SK-N-SH (cell line): ENCODE measurements at regions not wholly inside any gene's neighbourhood (a gene's known extent, or its start where the extent isn't known, plus 50 kb on each side); places are given as distances from the start of the nearest gene placed in this dataset.

ENCODE experiments used
- CTCF ChIA-PET: fragments of 300-600, 350-600 bp; formaldehyde crosslinking; extraction: SDS; loops from one replicate; lab custom pipeline; 2021; lab: Yijun Ruan, JAX
- POLR2A ChIA-PET: fragments of 350-600 bp; sonication (Branson Sonifier 250); formaldehyde crosslinking; extraction: SDS; loops from one replicate; lab custom pipeline; 2020; ENCODE audit warnings: antibody characterized with exemption, inconsistent platforms; lab: Yijun Ruan, JAX
- DNase-seq: peaks from one replicate; pipeline ENCODE4 v3.0.0; 2012
- H2AFZ ChIP-seq: fragments of 200-600 bp; sonication (generic); 2 replicates; pipeline ENCODE4 v1.8.1; 2016; ENCODE audit warnings: antibody characterized with exemption, mild to moderate bottlenecking, low read depth
- H3F3A ChIP-seq: fragments of 200-600 bp; sonication (generic); replicated peaks from 2 replicates; pipeline ENCODE3; 2016; ENCODE audit warnings: antibody characterized with exemption, mild to moderate bottlenecking; ENCODE audit not compliant: insufficient read depth
- H3K27ac ChIP-seq, 2 experiments: fragments of 200-500 bp in 1 of 2; fragments of 200-600 bp in 1 of 2; sonication (Bioruptor generic) in 1 of 2; sonication (generic), shearing (Covaris generic) in 1 of 2; 2 replicates each; pipeline versions ENCODE4 v1.5.1 to v1.6.1; 2014 to 2016; ENCODE audit warnings: low read depth in 2 of 2, inconsistent platforms in 1 of 2, low read length in 1 of 2, mild to moderate bottlenecking in 1 of 2, mixed read lengths in 1 of 2
- H3K27me3 ChIP-seq: fragments of 200-600 bp; sonication (generic), shearing (Covaris generic); 2 replicates; pipeline ENCODE4 v1.6.1; 2016; ENCODE audit warnings: mixed run types; ENCODE audit not compliant: insufficient read depth
- H3K36me3 ChIP-seq, 2 experiments: fragments of 200-500 bp in 1 of 2; fragments of 200-600 bp in 1 of 2; sonication (Bioruptor generic) in 1 of 2; sonication (generic) in 1 of 2; replicated peaks in 1 of 2; 2 replicates each; pipeline versions ENCODE3 to v1.5.1; 2014 to 2016; ENCODE audit warnings: low read length in 1 of 2, mild to moderate bottlenecking in 1 of 2; ENCODE audit not compliant: insufficient read depth in 2 of 2, control insufficient read depth in 1 of 2
- H3K4me1 ChIP-seq, 2 experiments: fragments of 200-500 bp in 1 of 2; fragments of 200-600 bp in 1 of 2; sonication (Bioruptor generic) in 1 of 2; sonication (generic), shearing (Covaris generic) in 1 of 2; 2 replicates each; pipeline versions ENCODE4 v1.5.1 to v1.6.1; 2014 to 2016; ENCODE audit warnings: low read depth in 1 of 2, low read length in 1 of 2, mixed run types in 1 of 2; ENCODE audit not compliant: insufficient read depth in 2 of 2, control insufficient read depth in 1 of 2
- H3K4me2 ChIP-seq: fragments of 200-600 bp; sonication (generic), shearing (Covaris generic); 2 replicates; pipeline ENCODE4 v1.6.1; 2017; ENCODE audit warnings: mixed run types
- H3K4me3 ChIP-seq, 2 experiments: fragments of 200-500 bp in 1 of 2; fragments of 200-600 bp in 1 of 2; sonication (Bioruptor generic) in 1 of 2; sonication (generic), shearing (Covaris generic) in 1 of 2; 2 replicates each; pipeline versions ENCODE4 v1.5.1 to v1.8.1; 2014 to 2016; ENCODE audit warnings: low read depth in 2 of 2, inconsistent platforms in 1 of 2, low read length in 1 of 2, mild to moderate bottlenecking in 1 of 2, mixed read lengths in 1 of 2, moderate library complexity in 1 of 2
- H3K79me2 ChIP-seq: fragments of 200-600 bp; sonication (generic); 2 replicates; pipeline ENCODE4 v1.8.1; 2017; ENCODE audit warnings: mild to moderate bottlenecking; ENCODE audit not compliant: insufficient read depth
- H3K9ac ChIP-seq: fragments of 200-600 bp; sonication (generic); 2 replicates; pipeline ENCODE4 v1.6.1; 2017; ENCODE audit warnings: mixed run types
- H3K9me2 ChIP-seq: fragments of 200-600 bp; sonication (generic); 2 replicates; pipeline ENCODE4 v1.6.1; 2017; ENCODE audit warnings: mixed run types
- H3K9me3 ChIP-seq: fragments of 200-600 bp; sonication (generic); 2 replicates; pipeline ENCODE4 v1.6.1; 2017; ENCODE audit warnings: mixed run types, mild to moderate bottlenecking, moderate library complexity
- H4K20me1 ChIP-seq: fragments of 200-600 bp; sonication (generic); 2 replicates; pipeline ENCODE4 v1.6.1; 2017; ENCODE audit warnings: mild to moderate bottlenecking, mixed run types; ENCODE audit not compliant: insufficient read depth
- EP300 ChIP-seq, 2 experiments: IDR thresholded peaks; 2 replicates each; pipeline versions ENCODE4 v1.4.0 to v1.6.1; 2012; ENCODE audit warnings: borderline replicate concordance in 1 of 2, low read depth in 1 of 2, low read length in 1 of 2
- EZH2phosphoT487 ChIP-seq: fragments of 200-600 bp; sonication (generic); IDR thresholded peaks from 2 replicates; pipeline ENCODE4 v1.6.1; 2017; ENCODE audit warnings: low read depth, mixed run types, mild to moderate bottlenecking, antibody characterized with exemption, moderate library complexity, borderline replicate concordance
- GATA2 ChIP-seq: sonication (generic); formaldehyde crosslinking; IDR thresholded peaks from 2 replicates; pipeline ENCODE4 v1.5.0; 2020; ENCODE audit warnings: mild to moderate bottlenecking, missing genetic modification reagents
- JUND ChIP-seq: IDR thresholded peaks from 2 replicates; pipeline ENCODE4 v1.4.0; 2012
- NFIC ChIP-seq: IDR thresholded peaks from 2 replicates; pipeline ENCODE4 v1.4.0; 2012; ENCODE audit warnings: borderline replicate concordance
- RAD21 ChIP-seq: IDR thresholded peaks from 2 replicates; pipeline ENCODE4 v1.6.1; 2012; ENCODE audit warnings: mild to moderate bottlenecking, low read length
- RFX5 ChIP-seq: IDR thresholded peaks from 2 replicates; pipeline ENCODE4 v1.6.1; 2012; ENCODE audit warnings: mild to moderate bottlenecking, improper control_type of control experiment, low read length
- SIN3A ChIP-seq: IDR thresholded peaks from 2 replicates; pipeline ENCODE4 v1.6.1; 2012; ENCODE audit warnings: low read depth, mild to moderate bottlenecking, low read length, moderate library complexity, borderline replicate concordance
- TAF1 ChIP-seq: IDR thresholded peaks from 2 replicates; pipeline ENCODE4 v1.6.1; 2012; ENCODE audit warnings: low read depth, mild to moderate bottlenecking, low read length, moderate library complexity, borderline replicate concordance
- WGBS: methylation state at CpG from one replicate; pipeline ENCODE4 v1.1.6; 2017; ENCODE audit warnings: low lambda C conversion rate; 5-methylcytosine and 5-hydroxymethylcytosine counted together
- TF ChIP-seq, protein P1 (sequence below): fragments of 150-350 bp; IDR thresholded peaks from 2 replicates; pipeline ENCODE4 v1.6.1; 2016; ENCODE audit warnings: mild to moderate bottlenecking, low read depth, low read length
- TF ChIP-seq, protein P2 (sequence below): IDR thresholded peaks from 2 replicates; pipeline ENCODE4; 2012
- TF ChIP-seq, protein P3 (sequence below): IDR thresholded peaks from 2 replicates; pipeline ENCODE4 v1.4.0; 2012; ENCODE audit warnings: low read depth, borderline replicate concordance
- TF ChIP-seq, protein P4 (sequence below): fragments of 200-600 bp; sonication (generic); IDR thresholded peaks from 2 replicates; pipeline ENCODE4 v1.6.1; 2017; ENCODE audit warnings: antibody characterized with exemption, mild to moderate bottlenecking, moderate library complexity

DNA sequence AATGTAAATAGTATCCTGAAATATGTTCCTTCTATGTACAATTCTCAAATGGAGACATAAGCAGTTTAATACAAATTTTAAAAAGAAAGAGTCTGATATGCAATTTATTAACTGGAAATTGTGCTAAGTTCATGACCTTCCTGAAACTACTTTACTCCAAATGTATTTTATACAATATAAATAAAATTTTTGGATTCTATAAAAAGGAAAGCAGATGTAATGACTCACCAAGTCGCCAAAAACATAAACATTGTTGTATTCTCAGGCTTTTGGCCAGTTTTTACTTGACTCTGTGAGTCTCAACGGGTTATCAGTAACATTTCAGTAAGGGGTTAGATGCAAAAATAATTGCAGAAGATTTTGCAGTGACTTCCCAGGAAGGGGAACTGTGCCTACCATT lies 948.2 kb downstream of the EPHA3 start (continued):
- TF ChIP-seq, protein P1, sequence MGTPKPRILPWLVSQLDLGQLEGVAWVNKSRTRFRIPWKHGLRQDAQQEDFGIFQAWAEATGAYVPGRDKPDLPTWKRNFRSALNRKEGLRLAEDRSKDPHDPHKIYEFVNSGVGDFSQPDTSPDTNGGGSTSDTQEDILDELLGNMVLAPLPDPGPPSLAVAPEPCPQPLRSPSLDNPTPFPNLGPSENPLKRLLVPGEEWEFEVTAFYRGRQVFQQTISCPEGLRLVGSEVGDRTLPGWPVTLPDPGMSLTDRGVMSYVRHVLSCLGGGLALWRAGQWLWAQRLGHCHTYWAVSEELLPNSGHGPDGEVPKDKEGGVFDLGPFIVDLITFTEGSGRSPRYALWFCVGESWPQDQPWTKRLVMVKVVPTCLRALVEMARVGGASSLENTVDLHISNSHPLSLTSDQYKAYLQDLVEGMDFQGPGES: no peak
- TF ChIP-seq EZH2phosphoT487: no peak
- TF ChIP-seq, protein P2, sequence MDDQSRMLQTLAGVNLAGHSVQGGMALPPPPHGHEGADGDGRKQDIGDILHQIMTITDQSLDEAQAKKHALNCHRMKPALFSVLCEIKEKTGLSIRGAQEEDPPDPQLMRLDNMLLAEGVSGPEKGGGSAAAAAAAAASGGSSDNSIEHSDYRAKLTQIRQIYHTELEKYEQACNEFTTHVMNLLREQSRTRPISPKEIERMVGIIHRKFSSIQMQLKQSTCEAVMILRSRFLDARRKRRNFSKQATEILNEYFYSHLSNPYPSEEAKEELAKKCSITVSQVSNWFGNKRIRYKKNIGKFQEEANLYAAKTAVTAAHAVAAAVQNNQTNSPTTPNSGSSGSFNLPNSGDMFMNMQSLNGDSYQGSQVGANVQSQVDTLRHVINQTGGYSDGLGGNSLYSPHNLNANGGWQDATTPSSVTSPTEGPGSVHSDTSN: no peak
- TF ChIP-seq, all 33 proteins: peak for 0

DNA sequence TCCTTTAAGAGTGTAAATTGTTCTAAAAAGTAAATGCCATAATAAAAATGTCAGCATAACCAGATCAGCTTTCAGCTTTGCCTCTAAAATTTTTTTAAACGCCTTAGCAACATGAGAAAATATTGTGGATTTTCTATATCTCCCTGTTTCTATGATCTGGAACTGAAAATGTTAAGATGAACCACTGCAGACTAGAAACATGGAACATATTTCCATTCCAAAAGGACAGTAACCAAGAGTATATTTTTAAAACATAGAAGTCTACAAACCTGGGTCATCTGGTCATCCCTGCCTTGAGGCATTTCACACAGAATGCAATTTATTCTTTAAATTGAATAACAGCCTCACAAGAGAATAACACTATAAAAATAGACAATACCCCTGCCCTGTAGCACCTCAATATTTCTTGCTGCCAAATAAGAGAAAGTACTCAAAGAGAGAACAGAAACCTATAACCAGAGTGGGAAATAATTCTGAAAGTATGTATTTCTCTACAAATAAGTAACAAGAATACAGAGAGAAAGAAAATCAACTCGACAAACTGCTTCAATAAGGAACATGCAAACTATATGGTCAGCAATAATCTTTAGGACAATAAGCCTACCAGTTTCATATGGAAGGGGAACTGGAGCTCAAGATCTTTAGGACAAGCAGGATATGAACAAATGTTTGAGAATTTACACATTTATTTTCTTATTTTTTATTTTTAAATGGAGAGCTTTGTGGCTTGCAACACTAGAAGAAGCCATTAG lies 949.0 kb downstream of the EPHA3 start:
- no peaks in the 10 kb centered on the region for H3K79me2 ChIP-seq
- no peak overlapping the region for H3K9ac ChIP-seq
- no peak overlapping the region for H3K4me3 ChIP-seq
- H3K4me2 ChIP-seq: no peak overlapping the region
- DNase-seq: no peak
- H3K9me2 ChIP-seq: no peaks in the 10 kb centered on the region
- TF ChIP-seq RFX5 (no peak), RAD21 (no peak), EZH2phosphoT487 (no peak), GATA2 (CRISPR knock-in tag) (no peak), EP300 (IDR thresholded peaks at IDR 0.05; ENCODE audit: borderline replicate concordance in 1 of 2, low read depth in 1 of 2, low read length in 1 of 2) (no peak), SIN3A (no peak), TAF1 (no peak), NFIC (no peak), JUND (no peak)
- TF ChIP-seq, protein P3, sequence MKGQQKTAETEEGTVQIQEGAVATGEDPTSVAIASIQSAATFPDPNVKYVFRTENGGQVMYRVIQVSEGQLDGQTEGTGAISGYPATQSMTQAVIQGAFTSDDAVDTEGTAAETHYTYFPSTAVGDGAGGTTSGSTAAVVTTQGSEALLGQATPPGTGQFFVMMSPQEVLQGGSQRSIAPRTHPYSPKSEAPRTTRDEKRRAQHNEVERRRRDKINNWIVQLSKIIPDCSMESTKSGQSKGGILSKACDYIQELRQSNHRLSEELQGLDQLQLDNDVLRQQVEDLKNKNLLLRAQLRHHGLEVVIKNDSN: no peak
- TF ChIP-seq, protein P4, sequence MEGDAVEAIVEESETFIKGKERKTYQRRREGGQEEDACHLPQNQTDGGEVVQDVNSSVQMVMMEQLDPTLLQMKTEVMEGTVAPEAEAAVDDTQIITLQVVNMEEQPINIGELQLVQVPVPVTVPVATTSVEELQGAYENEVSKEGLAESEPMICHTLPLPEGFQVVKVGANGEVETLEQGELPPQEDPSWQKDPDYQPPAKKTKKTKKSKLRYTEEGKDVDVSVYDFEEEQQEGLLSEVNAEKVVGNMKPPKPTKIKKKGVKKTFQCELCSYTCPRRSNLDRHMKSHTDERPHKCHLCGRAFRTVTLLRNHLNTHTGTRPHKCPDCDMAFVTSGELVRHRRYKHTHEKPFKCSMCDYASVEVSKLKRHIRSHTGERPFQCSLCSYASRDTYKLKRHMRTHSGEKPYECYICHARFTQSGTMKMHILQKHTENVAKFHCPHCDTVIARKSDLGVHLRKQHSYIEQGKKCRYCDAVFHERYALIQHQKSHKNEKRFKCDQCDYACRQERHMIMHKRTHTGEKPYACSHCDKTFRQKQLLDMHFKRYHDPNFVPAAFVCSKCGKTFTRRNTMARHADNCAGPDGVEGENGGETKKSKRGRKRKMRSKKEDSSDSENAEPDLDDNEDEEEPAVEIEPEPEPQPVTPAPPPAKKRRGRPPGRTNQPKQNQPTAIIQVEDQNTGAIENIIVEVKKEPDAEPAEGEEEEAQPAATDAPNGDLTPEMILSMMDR: no peak
- TF ChIP-seq, protein P1: no peak
- TF ChIP-seq, all 33 proteins: peak for 0
- H2AFZ ChIP-seq: no peak overlapping the region
- H4K20me1 ChIP-seq: no peaks in the 10 kb centered on the region
- no peaks in the 10 kb centered on the region for H3K9me3 ChIP-seq
- ChIA-PET POLR2A (no interaction called here), CTCF (no interaction called here)
- no peaks in the 10 kb centered on the region for H3F3A ChIP-seq
- H3K27me3 ChIP-seq: no peaks in the 10 kb centered on the region
- no peaks in the 10 kb centered on the region for H3K36me3 ChIP-seq
- no peaks in the 10 kb centered on the region for H3K4me1 ChIP-seq
- WGBS: 1% methylated on average over 2 of the region's 2 CpGs
- H3K27ac ChIP-seq: no peak overlapping the region
